ENCODE measurements at regions not wholly inside any gene's neighbourhood (a gene's known extent, or its start where the extent isn't known, plus 50 kb on each side); places are given as distances from the start of the nearest gene placed in this dataset.
"Not testable (repeated sequence)": the region's sequence is repeated elsewhere in the genome, so short reads cannot be mapped to it uniquely, and the experiment has no call there.

GRCh38 chr18:44362213-44362612, 318.5 kb upstream of the SETBP1 start:
- intact Hi-C loops (cut with DNase I); ATAC-seq; DNase-seq: not testable (repeated sequence)

DNA sequence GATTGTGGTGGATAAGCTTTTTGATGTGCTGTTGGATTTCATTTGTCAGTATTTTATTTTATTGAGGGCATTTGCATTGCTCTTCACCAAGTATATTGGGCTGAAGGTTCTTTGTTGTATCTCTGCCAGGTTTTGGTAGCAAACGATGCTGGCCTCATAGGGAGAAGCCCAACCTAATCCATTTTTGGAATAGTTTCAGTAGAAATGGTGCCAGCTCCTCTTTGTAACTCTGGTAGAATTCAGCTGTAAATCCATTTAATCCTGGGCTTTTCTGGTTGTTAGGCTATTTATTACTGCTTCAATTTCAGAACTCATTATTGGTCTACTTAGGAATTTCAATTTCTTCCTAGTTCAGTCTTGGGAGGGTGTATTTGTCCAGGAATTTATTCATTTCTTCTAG, 309.8 kb upstream of the SETBP1 start:
- intact Hi-C loops (cut with DNase I), result no loop called here
- ATAC-seq (no peak), DNase-seq (no peak)

- DNase-seq (no peak), ATAC-seq (no peak)
- intact Hi-C loops (cut with DNase I), result no loop called here
Measured at GRCh38 chr18:44374966-44375365, 305.7 kb upstream of the SETBP1 start.

DNA sequence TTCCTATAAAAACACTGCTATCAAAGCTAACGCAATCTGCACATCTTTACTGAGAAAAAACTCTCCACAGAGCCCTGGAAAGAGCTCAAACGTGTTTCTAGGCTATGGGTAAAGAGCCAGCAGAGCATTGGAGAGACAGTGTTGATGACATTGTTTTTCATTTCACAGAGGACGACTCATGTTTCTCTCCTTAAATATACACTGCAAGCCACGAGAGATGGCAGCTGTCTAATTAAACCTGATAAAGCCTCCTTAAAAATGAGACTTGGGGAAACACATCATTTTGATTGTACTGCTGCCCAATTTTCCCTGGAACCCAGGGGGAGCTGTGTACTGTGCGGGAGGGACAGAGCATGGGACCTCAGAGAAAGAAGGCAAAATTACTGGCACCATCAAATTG, 294.3 kb upstream of the SETBP1 start:
- no peak for ATAC-seq
- intact Hi-C loops (cut with DNase I), result no loop called here
- DNase-seq, result no peak

DNA sequence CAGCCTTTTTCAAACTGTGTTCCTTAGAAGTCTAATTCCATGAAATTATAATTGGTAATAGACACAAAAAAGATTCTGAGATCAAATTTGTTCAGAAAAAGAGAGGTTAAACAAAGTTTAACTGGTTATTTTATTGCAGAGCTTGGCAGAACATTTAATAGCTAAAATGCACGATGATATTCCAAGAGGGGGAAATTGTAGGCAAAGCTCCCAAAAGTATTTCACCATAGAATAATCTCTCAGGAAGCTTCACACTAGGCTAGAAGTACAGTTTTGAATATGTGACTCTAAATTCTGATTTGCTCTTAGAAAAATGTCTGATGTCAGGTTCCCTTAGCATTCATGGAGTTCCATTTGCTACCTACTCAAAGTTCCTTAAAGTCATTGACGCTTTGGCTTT, 292.4 kb upstream of the SETBP1 start:
- ATAC-seq (peak in 1 of 2 donors; percentile 30), DNase-seq (no peak)
- intact Hi-C loops (cut with DNase I), result no loop called here

DNA sequence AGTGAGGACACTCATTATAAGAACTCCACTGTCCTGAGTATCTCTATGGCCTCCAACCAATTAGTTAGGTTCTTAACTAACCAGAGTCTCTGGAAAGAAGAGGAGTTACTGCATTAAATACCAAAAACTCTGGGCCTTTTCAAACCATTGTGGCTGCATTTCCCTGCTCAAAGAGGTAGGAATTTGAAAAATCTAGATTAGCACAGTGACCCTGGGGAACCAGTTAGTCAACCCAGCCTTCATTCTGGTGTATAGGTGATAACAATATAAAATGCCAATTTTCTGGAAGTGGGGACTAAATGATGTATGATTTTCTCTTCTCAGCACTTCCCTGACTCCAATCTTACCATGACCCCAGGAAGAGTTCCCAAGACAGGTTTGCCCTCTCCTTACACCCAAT, 287.8 kb upstream of the SETBP1 start:
- intact Hi-C loops (cut with DNase I), result no loop called here
- DNase-seq (no peak), ATAC-seq (no peak)

DNA sequence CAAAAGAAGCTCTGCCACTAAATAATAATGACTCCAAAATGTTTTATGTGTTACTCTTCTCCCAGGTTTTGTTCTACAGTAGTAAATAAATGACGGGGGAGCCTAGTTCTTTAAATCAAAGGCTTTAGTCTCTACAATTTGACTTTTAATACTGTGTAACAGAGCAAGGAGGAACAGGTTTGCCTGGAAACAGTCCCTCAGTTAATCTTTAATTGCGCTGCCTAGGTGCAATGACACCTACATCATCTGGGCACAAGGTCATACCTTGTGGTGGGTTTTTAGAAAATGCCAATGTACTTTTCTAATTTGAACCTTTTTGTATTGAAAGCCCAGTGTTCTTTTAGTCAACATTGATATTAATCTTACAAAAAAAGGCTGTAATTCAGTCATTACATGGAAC, 287.3 kb upstream of the SETBP1 start:
- no peak for DNase-seq
- ATAC-seq, result no peak
- intact Hi-C loops (cut with DNase I), result no loop called here

DNA sequence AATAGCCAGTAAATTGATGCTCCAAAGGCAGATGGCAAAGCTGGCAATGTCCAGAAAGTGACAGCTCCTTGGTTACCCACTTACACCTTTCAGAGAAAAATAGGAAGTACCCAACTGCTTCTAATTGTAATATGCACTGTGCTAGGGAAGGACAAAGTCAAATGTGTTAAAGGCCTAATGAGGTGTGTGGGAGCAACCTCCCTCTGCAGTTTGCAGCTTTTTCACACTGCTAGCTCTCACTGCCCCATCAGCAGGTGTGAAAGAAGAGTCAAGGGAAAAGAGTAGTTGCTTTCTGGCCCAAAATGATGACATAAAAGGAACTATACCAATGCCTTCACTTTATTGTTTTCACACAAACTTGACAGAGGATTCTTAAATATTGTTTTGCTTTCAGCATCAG, 284.1 kb upstream of the SETBP1 start:
- intact Hi-C loops (cut with DNase I), result no loop called here
- DNase-seq, result no peak
- ATAC-seq, result no peak

- ATAC-seq (no peak), DNase-seq (no peak)
- intact Hi-C loops (cut with DNase I), result no loop called here
Measured at GRCh38 chr18:44409071-44409470, 271.6 kb upstream of the SETBP1 start.

- ATAC-seq (no peak), DNase-seq (no peak)
- intact Hi-C loops (cut with DNase I), result no loop called here
Measured at GRCh38 chr18:44409515-44409914, 271.2 kb upstream of the SETBP1 start.

GRCh38 chr18:44410740-44411139, 269.9 kb upstream of the SETBP1 start:
- DNase-seq (no peak), ATAC-seq (no peak)
- intact Hi-C loops (cut with DNase I), result no loop called here

DNA sequence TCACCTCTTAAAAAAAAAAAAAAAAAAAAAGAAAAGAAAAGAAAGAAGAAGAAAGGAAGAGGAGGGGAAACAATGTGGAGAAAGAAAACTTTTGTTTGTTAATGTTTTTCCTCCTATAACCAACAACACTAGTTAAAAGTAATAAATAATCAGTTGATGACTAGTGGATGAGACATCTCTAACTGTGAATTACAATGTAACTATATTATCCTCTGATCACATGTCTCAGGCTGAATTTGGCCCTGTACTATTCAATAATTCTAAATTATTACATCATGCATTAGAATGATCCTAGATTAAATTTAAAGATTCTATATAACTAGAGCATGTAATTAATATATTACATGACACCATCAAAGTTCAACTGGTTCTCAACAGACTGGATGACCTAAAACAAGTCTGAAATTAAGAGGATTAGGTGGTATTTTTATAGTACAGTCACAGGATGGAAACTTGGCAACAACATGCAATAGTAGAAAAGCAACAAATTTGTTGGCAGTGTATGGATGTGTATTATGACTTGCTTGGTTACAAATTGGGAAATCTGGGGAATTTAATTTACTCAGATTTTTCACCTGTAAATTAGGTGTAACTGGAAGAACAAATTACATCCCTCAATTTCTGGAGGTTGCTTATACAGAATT, 269.3 kb upstream of the SETBP1 start:
- no peak for ATAC-seq
- intact Hi-C loops (cut with DNase I), result no loop called here
- DNase-seq, result no peak

DNA sequence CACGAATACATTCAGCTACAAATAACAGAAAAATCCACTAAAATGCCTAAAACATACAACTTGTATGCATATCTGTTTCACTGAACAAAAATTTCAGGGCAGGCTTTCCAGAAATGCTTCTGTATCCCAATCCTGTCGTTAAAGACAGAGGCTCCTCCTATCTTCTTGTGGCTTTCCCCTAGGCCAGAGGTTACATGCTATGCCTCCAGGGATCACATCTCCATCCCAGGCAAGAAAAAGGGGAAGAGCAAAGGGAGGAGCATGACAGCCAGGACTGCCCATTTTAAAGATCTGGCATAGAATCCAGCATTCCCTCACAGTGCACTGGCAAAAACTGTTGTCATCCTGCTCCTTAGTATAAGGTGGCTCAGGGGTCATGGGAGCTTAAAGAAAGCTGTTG, 268.7 kb upstream of the SETBP1 start:
- DNase-seq (no peak), ATAC-seq (no peak)
- intact Hi-C loops (cut with DNase I), result no loop called here

- DNase-seq (no peak), ATAC-seq (no peak)
- intact Hi-C loops (cut with DNase I), result no loop called here
Measured at GRCh38 chr18:44423814-44424644, 256.7 kb upstream of the SETBP1 start.

GRCh38 chr18:44424645-44425035, 256.0 kb upstream of the SETBP1 start:
- intact Hi-C loops (cut with DNase I), result no loop called here

DNA sequence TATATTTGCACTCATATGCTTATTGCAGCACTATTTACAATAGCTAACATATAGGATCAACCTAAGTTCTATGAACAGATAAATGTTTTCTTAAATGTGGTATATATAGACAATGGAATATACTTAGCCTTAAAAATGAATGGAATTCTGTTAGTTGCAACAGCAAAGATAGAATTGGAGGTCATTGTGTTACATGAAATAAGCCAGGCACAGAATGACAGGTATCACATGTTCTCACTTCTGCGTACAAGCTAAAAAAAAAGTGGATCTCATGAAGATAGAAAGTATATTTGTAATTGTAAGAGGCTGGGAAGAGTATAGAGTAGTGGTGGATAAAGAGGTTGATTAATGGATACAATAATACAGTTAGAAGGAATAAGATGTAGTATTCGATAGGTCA, 255.5 kb upstream of the SETBP1 start:
- ATAC-seq (peak in 1 of 2 donors; percentile 23), DNase-seq (no peak)
- intact Hi-C loops (cut with DNase I), result no loop called here

More at GRCh38 chr18:44424645-44425035, 256.0 kb upstream of the SETBP1 start:
- ATAC-seq, result no peak
- DNase-seq, result no peak

GRCh38 chr18:44437603-44438002, 243.1 kb upstream of the SETBP1 start:
- DNase-seq, result no peak
- no peak for ATAC-seq
- intact Hi-C loops (cut with DNase I), result no loop called here

- no peak for DNase-seq
- intact Hi-C loops (cut with DNase I), result loop anchor here in 1 of 2 donors (5.0 kb wide), 1 partner anchor 673 kb away; no protein-coding TSS in a partner anchor
- no peak for ATAC-seq
Measured at GRCh38 chr18:44450226-44450625, 230.5 kb upstream of the SETBP1 start.

GRCh38 chr18:44452346-44452745, 228.3 kb upstream of the SETBP1 start:
- DNase-seq (no peak), ATAC-seq (no peak)
- intact Hi-C loops (cut with DNase I), result loop anchor here in 1 of 2 donors (5.0 kb wide), 1 partner anchor 675 kb away; no protein-coding TSS in a partner anchor

- intact Hi-C loops (cut with DNase I), result loop anchor here in 1 of 2 donors (5.0 kb wide), 1 partner anchor 676 kb away; no protein-coding TSS in a partner anchor
Measured at GRCh38 chr18:44453505-44453904, 227.2 kb upstream of the SETBP1 start.

GRCh38 chr18:44458777-44459176, 221.9 kb upstream of the SETBP1 start:
- no peak for DNase-seq
- peak in 1 of 2 donors; percentile 47 for ATAC-seq
- intact Hi-C loops (cut with DNase I), result no loop called here

More at GRCh38 chr18:44453505-44453904, 227.2 kb upstream of the SETBP1 start:
- DNase-seq (no peak), ATAC-seq (no peak)
